Keratinocyte (primary cell): ENCODE measurements at regions not wholly inside any gene's neighbourhood (a gene's known extent, or its start where the extent isn't known, plus 50 kb on each side); places are given as distances from the start of the nearest gene placed in this dataset.

ENCODE experiments used
- EZH2 ChIP-seq: IDR thresholded peaks from one replicate; pipeline ENCODE4 v1.6.1; 2012; ENCODE audit warnings: inconsistent platforms, mild to moderate bottlenecking, low read length, moderate library complexity
- TF ChIP-seq, protein P1 (sequence below), 3 experiments: IDR thresholded peaks in 1 of 3; conservative IDR thresholded peaks in 1 of 3; optimal IDR thresholded peaks in 1 of 3; 2 replicates in 2 of 3; 3 replicates in 1 of 3; pipeline versions ENCODE3 to v1.5.1; 2011; ENCODE audit warnings: low read length in 3 of 3, mild to moderate bottlenecking in 3 of 3, moderate library complexity in 2 of 3, control low read depth in 1 of 3, inconsistent platforms in 1 of 3; ENCODE audit not compliant: insufficient read depth in 2 of 3; ENCODE audit errors: extremely low read depth in 1 of 3

GRCh38 chr2:23237147-23237546, 147.8 kb upstream of the KLHL29 start:
- TF ChIP-seq, protein P1, sequence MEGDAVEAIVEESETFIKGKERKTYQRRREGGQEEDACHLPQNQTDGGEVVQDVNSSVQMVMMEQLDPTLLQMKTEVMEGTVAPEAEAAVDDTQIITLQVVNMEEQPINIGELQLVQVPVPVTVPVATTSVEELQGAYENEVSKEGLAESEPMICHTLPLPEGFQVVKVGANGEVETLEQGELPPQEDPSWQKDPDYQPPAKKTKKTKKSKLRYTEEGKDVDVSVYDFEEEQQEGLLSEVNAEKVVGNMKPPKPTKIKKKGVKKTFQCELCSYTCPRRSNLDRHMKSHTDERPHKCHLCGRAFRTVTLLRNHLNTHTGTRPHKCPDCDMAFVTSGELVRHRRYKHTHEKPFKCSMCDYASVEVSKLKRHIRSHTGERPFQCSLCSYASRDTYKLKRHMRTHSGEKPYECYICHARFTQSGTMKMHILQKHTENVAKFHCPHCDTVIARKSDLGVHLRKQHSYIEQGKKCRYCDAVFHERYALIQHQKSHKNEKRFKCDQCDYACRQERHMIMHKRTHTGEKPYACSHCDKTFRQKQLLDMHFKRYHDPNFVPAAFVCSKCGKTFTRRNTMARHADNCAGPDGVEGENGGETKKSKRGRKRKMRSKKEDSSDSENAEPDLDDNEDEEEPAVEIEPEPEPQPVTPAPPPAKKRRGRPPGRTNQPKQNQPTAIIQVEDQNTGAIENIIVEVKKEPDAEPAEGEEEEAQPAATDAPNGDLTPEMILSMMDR (optimal IDR thresholded peaks at IDR 0.05 in 1 of 3, IDR thresholded peaks at IDR 0.05 in 1 of 3, conservative IDR thresholded peaks at IDR 0.05 in 1 of 3; ENCODE audit: extremely low read depth in 1 of 3, insufficient read depth in 2 of 3, low read length in 3 of 3), result no peak
- no peak for TF ChIP-seq EZH2
